Mucosa of descending colon (tissue), 3 donors: ENCODE measurements at regions not wholly inside any gene's neighbourhood (a gene's known extent, or its start where the extent isn't known, plus 50 kb on each side); places are given as distances from the start of the nearest gene placed in this dataset.

ENCODE experiments used
- ATAC-seq: fragments of 200-7000 bp; cut with Tn5 transposase; one replicate; pipeline ENCODE4 v1.9.1; 2020; ENCODE audit warnings: mild to moderate bottlenecking, moderate library complexity
- DNase-seq, 3 donors: peaks; one replicate each; pipeline ENCODE4 v3.0.0-alpha.2; 2020
- H3K36me3 ChIP-seq: fragments of 200-600 bp; one replicate; pipeline ENCODE4 v1.8.0; 2021; ENCODE audit warnings: low read depth, mild to moderate bottlenecking
- H3K4me1 ChIP-seq: fragments of 200-600 bp; one replicate; pipeline ENCODE4 v1.8.0; 2021; ENCODE audit warnings: low read depth, mild to moderate bottlenecking
- H3K4me3 ChIP-seq: fragments of 200-600 bp; one replicate; pipeline ENCODE4 v1.8.0; 2021; ENCODE audit warnings: mild to moderate bottlenecking
- H3K9me3 ChIP-seq: fragments of 200-600 bp; one replicate; pipeline ENCODE4 v1.8.0; 2021; ENCODE audit warnings: mild to moderate bottlenecking
- CTCF ChIP-seq: fragments of 200-600 bp; IDR thresholded peaks from one replicate; pipeline ENCODE4 v1.8.0; 2022; ENCODE audit warnings: antibody characterized with exemption, mild to moderate bottlenecking
- intact Hi-C, 2 donors: fragments of 100-400 bp; cut with DNase I in 1 of 2; cut with micrococcal nuclease in 1 of 2; formaldehyde crosslinking; loops; one replicate each; pipeline versions ENCODE4 v1.11.0 to v1.11.1; 2022; cut with DNase I, micrococcal nuclease
- donor health status: DM: no; HTN: no; CAD: no; lungs with moderate emphysema.
- donor health status: DM: no; HTN: no; CAD: no.
- donor health status: DM: no; HTN: yes; CAD: no.

DNA sequence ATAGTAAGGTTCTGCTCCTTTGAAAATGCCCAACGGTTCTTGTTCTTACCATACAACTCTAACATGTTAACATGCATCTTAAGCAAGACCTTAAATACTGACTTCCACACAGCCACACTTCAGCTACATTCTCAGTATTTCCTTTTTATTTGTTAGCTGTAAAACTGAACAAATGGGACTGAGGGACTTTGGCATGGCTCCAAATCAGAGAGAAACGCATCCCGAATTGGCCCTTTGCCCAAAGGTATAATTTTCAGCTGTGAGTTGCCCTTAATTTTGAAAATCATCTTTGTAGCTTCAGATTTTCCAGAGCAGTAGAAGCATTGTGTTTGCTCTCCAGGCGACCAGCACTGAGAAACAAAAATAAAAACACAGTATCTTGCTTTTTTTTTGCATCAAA is 56.4 kb downstream of the NEUROD6 start:
- TF ChIP-seq CTCF = no peak
- Histone ChIP-seq H3K4me1 (no peaks in the 10 kb centered on the region), H3K36me3 (no peaks in the 10 kb centered on the region), H3K9me3 (no peaks in the 10 kb centered on the region), H3K4me3 (no peak overlapping the region)
- ATAC-seq = no peak
- intact Hi-C loops = no loop called here
- no peak for DNase-seq

- intact Hi-C loops = no loop called here
Measured at GRCh38 chr7:31271641-31272405, 68.7 kb downstream of the NEUROD6 start.

DNA sequence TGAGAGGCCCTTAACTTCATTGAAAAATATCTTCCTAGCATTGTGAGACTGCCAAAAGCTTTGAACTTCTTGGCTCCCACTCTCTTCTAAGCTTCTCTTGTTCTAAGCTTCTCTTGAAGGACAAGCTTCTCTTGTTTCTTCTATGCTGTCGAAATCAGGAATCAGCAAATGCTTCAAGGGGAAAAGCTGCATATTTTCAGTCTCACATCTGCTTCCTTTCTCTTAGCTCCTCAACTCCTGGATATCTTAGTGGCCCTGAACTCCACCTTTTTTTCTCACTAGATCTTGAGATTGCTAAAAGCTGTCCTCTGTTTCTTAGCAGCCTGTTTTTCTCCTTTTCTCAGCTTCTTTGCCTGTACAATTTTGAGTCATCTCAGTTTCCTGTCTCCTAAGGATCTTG is 73.0 kb downstream of the NEUROD6 start:
- Histone ChIP-seq H3K4me1 (no peaks in the 10 kb centered on the region), H3K36me3 (no peaks in the 10 kb centered on the region), H3K9me3 (no peaks in the 10 kb centered on the region), H3K4me3 (no peak overlapping the region)
- ATAC-seq = no peak
- TF ChIP-seq CTCF = no peak
- no peak for DNase-seq
- intact Hi-C loops = no loop called here

More at GRCh38 chr7:31271641-31272405, 68.7 kb downstream of the NEUROD6 start:
- Histone ChIP-seq H3K36me3 (no peaks in the 10 kb centered on the region), H3K4me3 (no peak overlapping the region), H3K4me1 (no peaks in the 10 kb centered on the region), H3K9me3 (no peaks in the 10 kb centered on the region)
- no peak for DNase-seq
- TF ChIP-seq CTCF = no peak
- ATAC-seq = no peak

GRCh38 chr7:31263338-31263737 is 77.2 kb downstream of the NEUROD6 start:
- H3K9me3 ChIP-seq = no peaks in the 10 kb centered on the region
- no peak for ATAC-seq
- H3K4me1 ChIP-seq = no peaks in the 10 kb centered on the region
- no peak for DNase-seq
- H3K4me3 ChIP-seq = no peak overlapping the region
- intact Hi-C loops = no loop called here
- TF ChIP-seq CTCF = no peak
- no peaks in the 10 kb centered on the region for H3K36me3 ChIP-seq

DNA sequence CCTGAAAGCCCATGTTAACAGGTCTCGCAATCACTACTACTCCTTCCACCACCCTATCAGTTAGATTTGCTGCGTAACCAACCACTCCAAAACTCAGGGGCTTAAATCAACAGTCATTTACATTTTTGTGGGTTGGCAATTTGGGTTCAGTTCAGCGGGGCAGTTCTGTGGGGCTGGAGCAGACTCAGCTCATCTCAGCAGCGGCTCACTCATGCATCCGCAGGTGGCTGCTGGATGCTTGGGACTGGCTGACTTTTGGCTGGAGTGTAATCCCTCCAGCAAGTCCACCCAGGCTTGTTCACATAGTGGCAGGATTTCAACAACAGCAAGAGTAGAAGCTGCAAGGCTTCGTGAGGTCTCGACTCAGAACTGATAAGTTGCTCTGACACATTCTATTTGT is 79.2 kb downstream of the NEUROD6 start:
- intact Hi-C loops = no loop called here
- no peak for ATAC-seq

More for the DNA sequence above, 79.2 kb downstream of the NEUROD6 start:
- DNase-seq = no peak
- H3K9me3 ChIP-seq = no peaks in the 10 kb centered on the region
- TF ChIP-seq CTCF = no peak
- no peak overlapping the region for H3K4me3 ChIP-seq
- no peaks in the 10 kb centered on the region for H3K4me1 ChIP-seq
- no peaks in the 10 kb centered on the region for H3K36me3 ChIP-seq
